Caco-2 (cell line): ENCODE measurements at regions not wholly inside any gene's neighbourhood (a gene's known extent, or its start where the extent isn't known, plus 50 kb on each side); places are given as distances from the start of the nearest gene placed in this dataset.

ENCODE experiments used
- BruUV-seq: library from RNA; stranded (reverse); fragments of 400-500 nt; replicated peaks from 2 replicates; lab custom pipeline; 2021; lab: Mats Ljungman, UMichigan
- CTCF ChIA-PET: fragments of 300-600 bp; sonication (Branson Sonifier 250); formaldehyde crosslinking; loops from one replicate; lab custom pipeline; 2022; ENCODE audit warnings: antibody characterized with exemption; lab: Charles Lee
- POLR2A ChIA-PET: fragments of 300-600 bp; sonication (Branson Sonifier 250); formaldehyde crosslinking; loops from one replicate; lab custom pipeline; 2022; ENCODE audit warnings: antibody characterized with exemption; lab: Charles Lee
- DNase-seq, 2 experiments: peaks; one replicate each; pipeline versions ENCODE4 v3.0.0 to v3.0.0-alpha.2; 2020 to 2022
- H3K27me3 ChIP-seq: replicated peaks from 2 replicates; pipeline ENCODE4 v1.6.0; 2011; ENCODE audit warnings: low read length; ENCODE audit not compliant: control insufficient read depth, insufficient read depth
- H3K36me3 ChIP-seq: 2 replicates; pipeline ENCODE4 v1.5.1; 2011; ENCODE audit warnings: low read length; ENCODE audit not compliant: control insufficient read depth, insufficient read depth
- H3K4me1 ChIP-seq: fragments of 250-450 bp; sonication (Bioruptor Pico); 2 replicates; pipeline ENCODE4 v1.5.1; 2020; ENCODE audit warnings: mild to moderate bottlenecking
- H3K4me3 ChIP-seq: 2 replicates; pipeline ENCODE4 v1.5.1; 2011; ENCODE audit warnings: low read depth, mild to moderate bottlenecking, control low read depth, low read length
- H3K9me3 ChIP-seq: fragments of 250-450 bp; sonication (Bioruptor Pico); 2 replicates; pipeline ENCODE4 v1.5.1; 2020; ENCODE audit warnings: mild to moderate bottlenecking, moderate library complexity
- H3K27ac Mint-ChIP-seq: one replicate; pipeline ENCODE4 v1.8.0; 2022; ENCODE audit warnings: mixed read lengths; ENCODE audit not compliant: unreplicated experiment
- H3K27me3 Mint-ChIP-seq: one replicate; pipeline ENCODE4 v1.8.0; 2022; ENCODE audit warnings: mixed read lengths; ENCODE audit not compliant: insufficient read depth, unreplicated experiment
- H3K36me3 Mint-ChIP-seq: one replicate; pipeline ENCODE4 v1.8.0; 2022; ENCODE audit warnings: mild to moderate bottlenecking, mixed read lengths; ENCODE audit not compliant: insufficient read depth, unreplicated experiment
- H3K4me1 Mint-ChIP-seq: one replicate; pipeline ENCODE4 v1.8.0; 2022; ENCODE audit warnings: low read depth, mixed read lengths; ENCODE audit not compliant: unreplicated experiment
- H3K4me3 Mint-ChIP-seq: one replicate; pipeline ENCODE4 v1.8.0; 2022; ENCODE audit warnings: mild to moderate bottlenecking, moderate library complexity, mixed read lengths; ENCODE audit not compliant: unreplicated experiment
- H3K9me3 Mint-ChIP-seq: one replicate; pipeline ENCODE4 v1.8.0; 2022; ENCODE audit warnings: mixed read lengths; ENCODE audit not compliant: unreplicated experiment
- intact Hi-C: fragments of 100-400 bp; cut with micrococcal nuclease; formaldehyde crosslinking; loops from one replicate; pipeline ENCODE4 v1.10.0; 2022; ENCODE audit not compliant: unreplicated experiment
- TF ChIP-seq, protein P1 (sequence below), 2 experiments: fragments of 200-600 bp in 1 of 2; IDR thresholded peaks; 1 replicate in 1 of 2; 2 replicates in 1 of 2; pipeline versions ENCODE4 v1.5.1 to v1.8.0; 2011 to 2022; ENCODE audit warnings: antibody characterized with exemption in 1 of 2, control low read depth in 1 of 2, inconsistent platforms in 1 of 2, low read depth in 1 of 2, low read length in 1 of 2, mild to moderate bottlenecking in 1 of 2, moderate library complexity in 1 of 2; ENCODE audit not compliant: insufficient read depth in 1 of 2, severe bottlenecking in 1 of 2, unreplicated experiment in 1 of 2

DNA sequence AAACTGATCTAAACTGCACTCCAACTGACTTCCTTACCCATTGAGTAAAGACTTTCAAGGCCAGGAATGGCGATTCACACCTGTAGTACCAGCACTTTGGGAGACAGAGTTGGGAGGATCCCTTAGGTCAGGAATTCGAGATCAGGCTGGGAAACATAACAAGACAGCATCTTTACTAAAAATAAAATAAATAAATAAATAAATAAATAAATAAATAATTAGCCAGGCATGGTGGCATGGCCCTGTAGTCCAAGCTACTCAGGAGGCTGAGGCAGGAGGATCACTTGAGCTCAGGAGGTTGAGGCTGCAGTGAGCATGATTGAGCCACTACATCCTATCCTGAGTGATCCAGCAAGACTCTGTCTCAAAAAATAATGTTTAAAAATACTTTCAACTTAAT lies 148.4 kb downstream of the CEMIP2 start:
- H3K4me1 Mint-ChIP-seq = no peaks in the 10 kb centered on the region
- ChIA-PET POLR2A (no interaction called here), CTCF (no interaction called here)
- H3K27me3 ChIP-seq = no peaks in the 10 kb centered on the region
- no peaks in the 10 kb centered on the region for H3K36me3 Mint-ChIP-seq
- intact Hi-C loops = no loop called here
- TF ChIP-seq, protein P1, sequence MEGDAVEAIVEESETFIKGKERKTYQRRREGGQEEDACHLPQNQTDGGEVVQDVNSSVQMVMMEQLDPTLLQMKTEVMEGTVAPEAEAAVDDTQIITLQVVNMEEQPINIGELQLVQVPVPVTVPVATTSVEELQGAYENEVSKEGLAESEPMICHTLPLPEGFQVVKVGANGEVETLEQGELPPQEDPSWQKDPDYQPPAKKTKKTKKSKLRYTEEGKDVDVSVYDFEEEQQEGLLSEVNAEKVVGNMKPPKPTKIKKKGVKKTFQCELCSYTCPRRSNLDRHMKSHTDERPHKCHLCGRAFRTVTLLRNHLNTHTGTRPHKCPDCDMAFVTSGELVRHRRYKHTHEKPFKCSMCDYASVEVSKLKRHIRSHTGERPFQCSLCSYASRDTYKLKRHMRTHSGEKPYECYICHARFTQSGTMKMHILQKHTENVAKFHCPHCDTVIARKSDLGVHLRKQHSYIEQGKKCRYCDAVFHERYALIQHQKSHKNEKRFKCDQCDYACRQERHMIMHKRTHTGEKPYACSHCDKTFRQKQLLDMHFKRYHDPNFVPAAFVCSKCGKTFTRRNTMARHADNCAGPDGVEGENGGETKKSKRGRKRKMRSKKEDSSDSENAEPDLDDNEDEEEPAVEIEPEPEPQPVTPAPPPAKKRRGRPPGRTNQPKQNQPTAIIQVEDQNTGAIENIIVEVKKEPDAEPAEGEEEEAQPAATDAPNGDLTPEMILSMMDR (IDR thresholded peaks at IDR 0.05; ENCODE audit: insufficient read depth in 1 of 2, low read depth in 1 of 2, low read length in 1 of 2, severe bottlenecking in 1 of 2, unreplicated experiment in 1 of 2) = no peak
- BruUV-seq = no TSS peak
- no peaks in the 10 kb centered on the region for H3K9me3 Mint-ChIP-seq
- H3K9me3 ChIP-seq = no peaks in the 10 kb centered on the region
- no peak overlapping the region for H3K4me3 ChIP-seq
- no peaks in the 10 kb centered on the region for H3K4me1 ChIP-seq
- no peaks in the 10 kb centered on the region for H3K36me3 ChIP-seq
- no peak for DNase-seq
- H3K27ac Mint-ChIP-seq = no peak overlapping the region
- no peak overlapping the region for H3K4me3 Mint-ChIP-seq
- H3K27me3 Mint-ChIP-seq = no peaks in the 10 kb centered on the region

- no peak overlapping the region for H3K27ac Mint-ChIP-seq
- intact Hi-C loops = no loop called here
- no peak for DNase-seq
- no peak overlapping the region for H3K4me3 ChIP-seq
- H3K36me3 ChIP-seq = no peaks in the 10 kb centered on the region
- no peaks in the 10 kb centered on the region for H3K9me3 Mint-ChIP-seq
- no peaks in the 10 kb centered on the region for H3K4me1 ChIP-seq
- H3K36me3 Mint-ChIP-seq = no peaks in the 10 kb centered on the region
- TF ChIP-seq, protein P1 (IDR thresholded peaks at IDR 0.05; ENCODE audit: insufficient read depth in 1 of 2, low read depth in 1 of 2, low read length in 1 of 2, severe bottlenecking in 1 of 2, unreplicated experiment in 1 of 2) = no peak
- POLR2A ChIA-PET = no interaction called here
- H3K27me3 Mint-ChIP-seq = no peaks in the 10 kb centered on the region
- H3K4me1 Mint-ChIP-seq = no peaks in the 10 kb centered on the region
- H3K4me3 Mint-ChIP-seq = no peak overlapping the region
- no peaks in the 10 kb centered on the region for H3K9me3 ChIP-seq
- H3K27me3 ChIP-seq = no peaks in the 10 kb centered on the region
- CTCF ChIA-PET = no interaction called here
- no TSS peak for BruUV-seq
Measured at GRCh38 chr9:71614409-71615010, 153.8 kb downstream of the CEMIP2 start.

GRCh38 chr9:71612889-71613288 lies 155.4 kb downstream of the CEMIP2 start:
- no peaks in the 10 kb centered on the region for H3K27me3 Mint-ChIP-seq
- CTCF ChIA-PET = no interaction called here

More at GRCh38 chr9:71612889-71613288, 155.4 kb downstream of the CEMIP2 start:
- POLR2A ChIA-PET = no interaction called here
- H3K9me3 Mint-ChIP-seq = no peaks in the 10 kb centered on the region
- no peaks in the 10 kb centered on the region for H3K36me3 ChIP-seq
- H3K4me3 Mint-ChIP-seq = no peak overlapping the region
- H3K4me1 Mint-ChIP-seq = no peaks in the 10 kb centered on the region
- no peaks in the 10 kb centered on the region for H3K27me3 ChIP-seq
- no TSS peak for BruUV-seq
- no peaks in the 10 kb centered on the region for H3K4me1 ChIP-seq
- no peak for DNase-seq
- no peaks in the 10 kb centered on the region for H3K36me3 Mint-ChIP-seq
- intact Hi-C loops = no loop called here
- no peak overlapping the region for H3K4me3 ChIP-seq
- TF ChIP-seq, protein P1 (IDR thresholded peaks at IDR 0.05; ENCODE audit: insufficient read depth in 1 of 2, low read depth in 1 of 2, low read length in 1 of 2, severe bottlenecking in 1 of 2, unreplicated experiment in 1 of 2) = no peak
- no peak overlapping the region for H3K27ac Mint-ChIP-seq
- H3K9me3 ChIP-seq = no peaks in the 10 kb centered on the region
